ENCODE measurements at regions not wholly inside any gene's neighbourhood (a gene's known extent, or its start where the extent isn't known, plus 50 kb on each side); places are given as distances from the start of the nearest gene placed in this dataset.

DNA sequence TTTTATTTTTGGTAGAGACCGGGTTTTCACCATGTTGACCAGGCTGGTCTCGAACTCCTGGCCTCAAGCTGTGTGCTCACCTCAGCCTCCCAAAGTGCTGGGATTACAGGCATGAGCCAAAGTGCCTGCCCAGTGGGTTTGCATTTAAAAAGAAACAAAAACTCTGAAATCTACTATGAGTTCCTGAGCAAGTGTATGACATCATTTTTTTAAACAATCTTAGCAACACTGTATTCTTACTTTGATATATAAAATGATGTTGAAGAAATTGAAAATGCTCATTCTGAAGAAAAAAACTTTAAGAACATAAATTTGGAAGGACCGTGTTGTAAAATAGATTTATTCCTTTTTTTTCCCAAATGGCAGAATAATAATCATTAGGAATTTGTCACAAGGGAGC is 1199.7 kb downstream of the DIAPH3 start:
- H3K4me2 ChIP-seq = no peak overlapping the region
- no peaks in the 10 kb centered on the region for H3K27me3 ChIP-seq (ENCODE audit: insufficient read depth)
- no peaks in the 10 kb centered on the region for H3K36me3 ChIP-seq (replicated peaks in 1 of 2; ENCODE audit: control insufficient read depth in 1 of 2, insufficient read depth in 2 of 2, low read length in 1 of 2)
- 44% methylated on average over 3 of the region's 3 CpGs for WGBS (ENCODE audit: low lambda C conversion rate)
- no peaks in the 10 kb centered on the region for H3K79me2 ChIP-seq (ENCODE audit: insufficient read depth)
- H3K9me2 ChIP-seq = no peaks in the 10 kb centered on the region
- no peak for DNase-seq
- no peak for TF ChIP-seq MXI1 (IDR thresholded peaks at IDR 0.05; ENCODE audit: low read depth, low read length)
- TF ChIP-seq, protein P1, sequence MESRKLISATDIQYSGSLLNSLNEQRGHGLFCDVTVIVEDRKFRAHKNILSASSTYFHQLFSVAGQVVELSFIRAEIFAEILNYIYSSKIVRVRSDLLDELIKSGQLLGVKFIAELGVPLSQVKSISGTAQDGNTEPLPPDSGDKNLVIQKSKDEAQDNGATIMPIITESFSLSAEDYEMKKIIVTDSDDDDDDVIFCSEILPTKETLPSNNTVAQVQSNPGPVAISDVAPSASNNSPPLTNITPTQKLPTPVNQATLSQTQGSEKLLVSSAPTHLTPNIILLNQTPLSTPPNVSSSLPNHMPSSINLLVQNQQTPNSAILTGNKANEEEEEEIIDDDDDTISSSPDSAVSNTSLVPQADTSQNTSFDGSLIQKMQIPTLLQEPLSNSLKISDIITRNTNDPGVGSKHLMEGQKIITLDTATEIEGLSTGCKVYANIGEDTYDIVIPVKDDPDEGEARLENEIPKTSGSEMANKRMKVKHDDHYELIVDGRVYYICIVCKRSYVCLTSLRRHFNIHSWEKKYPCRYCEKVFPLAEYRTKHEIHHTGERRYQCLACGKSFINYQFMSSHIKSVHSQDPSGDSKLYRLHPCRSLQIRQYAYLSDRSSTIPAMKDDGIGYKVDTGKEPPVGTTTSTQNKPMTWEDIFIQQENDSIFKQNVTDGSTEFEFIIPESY (IDR thresholded peaks at IDR 0.05; ENCODE audit: borderline replicate concordance, low read depth) = no peak
- TF ChIP-seq NFIC (IDR thresholded peaks at IDR 0.05; ENCODE audit: borderline replicate concordance) = no peak
- no peak for TF ChIP-seq NRF1 (IDR thresholded peaks at IDR 0.05; ENCODE audit: low read depth, low read length)
- CTCF ChIA-PET = interaction anchor here (1.2 kb wide), 1 partner anchor 1339 kb away, joined by 5 read pairs; no protein-coding TSS in a partner anchor
- H3F3A ChIP-seq (replicated peaks; ENCODE audit: insufficient read depth) = no peaks in the 10 kb centered on the region
- H3K4me3 ChIP-seq (ENCODE audit: low read depth in 2 of 2, low read length in 1 of 2) = no peak overlapping the region
- no peaks in the 10 kb centered on the region for H3K9me3 ChIP-seq
- H3K27ac ChIP-seq (ENCODE audit: low read depth in 2 of 2, low read length in 1 of 2) = no peak overlapping the region
- POLR2A ChIA-PET = no interaction called here
- H2AFZ ChIP-seq (ENCODE audit: low read depth) = no peak overlapping the region
- H3K9ac ChIP-seq = no peak overlapping the region
- H4K20me1 ChIP-seq (ENCODE audit: insufficient read depth) = no peaks in the 10 kb centered on the region
- no peaks in the 10 kb centered on the region; a peak in 1 of 4 replicates for H3K4me1 ChIP-seq (ENCODE audit: control insufficient read depth in 1 of 2, insufficient read depth in 2 of 2, low read depth in 1 of 2, low read length in 1 of 2)

DNA sequence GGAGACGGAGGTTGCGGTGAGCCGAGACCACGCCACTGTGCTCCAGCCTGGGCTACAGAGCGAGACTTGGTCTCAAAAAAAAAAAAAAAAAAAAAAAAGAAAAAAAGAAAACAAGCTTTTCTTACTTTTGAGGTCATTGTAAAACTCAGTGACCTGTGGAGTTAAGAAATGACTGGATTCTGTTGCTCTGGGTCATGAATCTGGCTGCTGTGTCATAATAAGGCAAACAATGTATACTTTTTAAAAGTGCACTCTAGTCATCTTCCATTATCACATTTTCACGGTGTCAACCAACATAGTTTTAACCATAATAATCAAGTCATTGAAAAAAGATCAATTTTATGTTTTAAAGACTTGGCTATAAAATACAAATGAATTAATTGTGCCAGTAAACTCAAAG is 1186.6 kb downstream of the DIAPH3 start:
- no peak for DNase-seq
- no peaks in the 10 kb centered on the region for H3K4me1 ChIP-seq (ENCODE audit: control insufficient read depth in 1 of 2, insufficient read depth in 2 of 2, low read depth in 1 of 2, low read length in 1 of 2)
- WGBS (ENCODE audit: low lambda C conversion rate) = 71% methylated on average over 6 of the region's 6 CpGs
- no peaks in the 10 kb centered on the region for H3K36me3 ChIP-seq (replicated peaks in 1 of 2; ENCODE audit: control insufficient read depth in 1 of 2, insufficient read depth in 2 of 2, low read length in 1 of 2)
- no peaks in the 10 kb centered on the region for H3K79me2 ChIP-seq (ENCODE audit: insufficient read depth)
- no peak for TF ChIP-seq EP300 (IDR thresholded peaks at IDR 0.05; ENCODE audit: borderline replicate concordance in 1 of 2, low read depth in 1 of 2, low read length in 1 of 2)
- no peak for TF ChIP-seq MEF2A (IDR thresholded peaks at IDR 0.05; ENCODE audit: borderline replicate concordance, low read depth)
- no peak for TF ChIP-seq MXI1 (IDR thresholded peaks at IDR 0.05; ENCODE audit: low read depth, low read length)
- no peak for TF ChIP-seq CHD2 (IDR thresholded peaks at IDR 0.05; ENCODE audit: low read length, partially characterized antibody)
- no peak for TF ChIP-seq SMC3 (IDR thresholded peaks at IDR 0.05; ENCODE audit: low read depth, low read length)
- TF ChIP-seq, protein P2, sequence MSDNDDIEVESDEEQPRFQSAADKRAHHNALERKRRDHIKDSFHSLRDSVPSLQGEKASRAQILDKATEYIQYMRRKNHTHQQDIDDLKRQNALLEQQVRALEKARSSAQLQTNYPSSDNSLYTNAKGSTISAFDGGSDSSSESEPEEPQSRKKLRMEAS (IDR thresholded peaks at IDR 0.05; ENCODE audit: low read depth) = no peak
- TF ChIP-seq RCOR1 (IDR thresholded peaks at IDR 0.05; ENCODE audit: low read length) = no peak
- TF ChIP-seq ELF1 (IDR thresholded peaks at IDR 0.05) = no peak
- TF ChIP-seq SIN3A (IDR thresholded peaks at IDR 0.05; ENCODE audit: borderline replicate concordance, low read depth, low read length) = no peak
- TF ChIP-seq, protein P3, sequence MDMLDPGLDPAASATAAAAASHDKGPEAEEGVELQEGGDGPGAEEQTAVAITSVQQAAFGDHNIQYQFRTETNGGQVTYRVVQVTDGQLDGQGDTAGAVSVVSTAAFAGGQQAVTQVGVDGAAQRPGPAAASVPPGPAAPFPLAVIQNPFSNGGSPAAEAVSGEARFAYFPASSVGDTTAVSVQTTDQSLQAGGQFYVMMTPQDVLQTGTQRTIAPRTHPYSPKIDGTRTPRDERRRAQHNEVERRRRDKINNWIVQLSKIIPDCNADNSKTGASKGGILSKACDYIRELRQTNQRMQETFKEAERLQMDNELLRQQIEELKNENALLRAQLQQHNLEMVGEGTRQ (IDR thresholded peaks at IDR 0.05; ENCODE audit: borderline replicate concordance, low read depth, low read length) = no peak
- no peaks in the 10 kb centered on the region for H3K27me3 ChIP-seq (ENCODE audit: insufficient read depth)
- no peaks in the 10 kb centered on the region for H3K9me2 ChIP-seq
- H4K20me1 ChIP-seq (ENCODE audit: insufficient read depth) = no peaks in the 10 kb centered on the region
- no peaks in the 10 kb centered on the region for H3K9me3 ChIP-seq
- H3K4me3 ChIP-seq (ENCODE audit: low read depth in 2 of 2, low read length in 1 of 2) = no peak overlapping the region
- ChIA-PET CTCF (interaction anchor here (0.9 kb wide), 1 partner anchor 1349 kb away, joined by 3 read pairs; no protein-coding TSS in a partner anchor), POLR2A (no interaction called here)
- no peak overlapping the region for H2AFZ ChIP-seq (ENCODE audit: low read depth)
- no peak overlapping the region for H3K27ac ChIP-seq (ENCODE audit: low read depth in 2 of 2, low read length in 1 of 2)
- H3F3A ChIP-seq (replicated peaks; ENCODE audit: insufficient read depth) = no peaks in the 10 kb centered on the region
- no peak overlapping the region for H3K9ac ChIP-seq
- H3K4me2 ChIP-seq = no peak overlapping the region
